ENCODE measurements at regions not wholly inside any gene's neighbourhood (a gene's known extent, or its start where the extent isn't known, plus 50 kb on each side); places are given as distances from the start of the nearest gene placed in this dataset.

DNA sequence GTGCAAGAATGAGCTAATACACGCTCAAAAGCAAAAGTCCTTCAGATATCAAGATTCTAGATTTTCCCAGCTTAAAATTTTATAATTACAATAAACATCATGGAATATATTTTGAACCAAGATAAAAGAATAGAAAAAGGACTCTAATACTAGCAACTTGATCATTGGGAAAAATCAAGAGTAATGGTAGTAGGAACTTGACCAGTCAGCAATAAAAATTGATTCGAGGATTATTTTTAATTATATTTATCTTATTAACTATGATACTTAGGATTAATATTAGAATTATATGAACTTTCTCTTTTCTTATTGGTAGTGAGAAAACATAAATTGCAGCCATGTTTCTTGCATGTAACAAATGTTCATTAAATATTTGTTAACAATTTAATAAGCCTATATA is 152.0 kb downstream of the GNAI1 start:
- Histone ChIP-seq H4K20me1 (ENCODE audit: insufficient read depth, low read length) (no peaks in the 10 kb centered on the region), H3K9me3 (replicated peaks in 1 of 2; ENCODE audit: control insufficient read depth in 1 of 2, insufficient read depth in 1 of 2, low read length in 2 of 2) (peaks cover 0 to 5% of the 10 kb centered on the region in 2 donors)

DNA sequence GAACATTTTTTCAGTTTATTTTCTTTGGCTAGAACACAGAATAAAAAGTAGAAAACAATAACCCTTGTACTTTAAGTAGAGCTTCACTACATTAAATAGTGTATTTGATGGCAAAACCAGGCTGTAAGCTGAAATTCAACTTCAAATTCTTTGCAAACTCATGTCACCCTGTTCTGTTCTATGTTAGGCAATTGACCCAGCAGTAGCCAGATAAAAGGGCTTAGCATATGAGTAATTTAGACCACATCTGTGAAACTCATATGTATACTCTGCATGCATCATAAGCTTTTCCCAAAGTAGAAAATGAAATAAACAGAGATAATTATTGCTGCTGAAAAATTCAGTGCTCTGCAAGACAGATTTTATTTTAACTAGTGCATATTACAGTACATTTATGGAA is 150.2 kb downstream of the GNAI1 start:
- intact Hi-C loops (cut with micrococcal nuclease), result no loop called here
- H3K36me3 Mint-ChIP-seq, result no peaks in the 10 kb centered on the region
- no peaks in the 10 kb centered on the region for H3K4me1 ChIP-seq (ENCODE audit: control insufficient read depth in 1 of 2, insufficient read depth in 2 of 2, low read length in 2 of 2)
- peaks cover 0 to 9% (median 3%) of the 10 kb centered on the region in 7 donors for H3K9me3 Mint-ChIP-seq
- H2AFZ ChIP-seq (ENCODE audit: insufficient read depth, low read depth, low read length, poor library complexity, severe bottlenecking), result no peak overlapping the region
- H3K27me3 Mint-ChIP-seq (ENCODE audit: low read depth in 3 of 3), result no peaks in the 10 kb centered on the region
- no peak overlapping the region for H3K9ac ChIP-seq (ENCODE audit: insufficient read depth, low read length, poor library complexity, severe bottlenecking)
- H3K4me1 Mint-ChIP-seq, result no peaks in the 10 kb centered on the region
- H3K27me3 ChIP-seq (ENCODE audit: control insufficient read depth in 2 of 2, insufficient read depth in 2 of 2, low read length in 2 of 2), result no peaks in the 10 kb centered on the region
- H3K79me2 ChIP-seq (ENCODE audit: insufficient read depth, low read length), result no peaks in the 10 kb centered on the region
- no peak overlapping the region for H3K4me2 ChIP-seq (replicated peaks; ENCODE audit: extremely low read depth, low read length, poor library complexity, severe bottlenecking)
- TF ChIP-seq, protein P1, sequence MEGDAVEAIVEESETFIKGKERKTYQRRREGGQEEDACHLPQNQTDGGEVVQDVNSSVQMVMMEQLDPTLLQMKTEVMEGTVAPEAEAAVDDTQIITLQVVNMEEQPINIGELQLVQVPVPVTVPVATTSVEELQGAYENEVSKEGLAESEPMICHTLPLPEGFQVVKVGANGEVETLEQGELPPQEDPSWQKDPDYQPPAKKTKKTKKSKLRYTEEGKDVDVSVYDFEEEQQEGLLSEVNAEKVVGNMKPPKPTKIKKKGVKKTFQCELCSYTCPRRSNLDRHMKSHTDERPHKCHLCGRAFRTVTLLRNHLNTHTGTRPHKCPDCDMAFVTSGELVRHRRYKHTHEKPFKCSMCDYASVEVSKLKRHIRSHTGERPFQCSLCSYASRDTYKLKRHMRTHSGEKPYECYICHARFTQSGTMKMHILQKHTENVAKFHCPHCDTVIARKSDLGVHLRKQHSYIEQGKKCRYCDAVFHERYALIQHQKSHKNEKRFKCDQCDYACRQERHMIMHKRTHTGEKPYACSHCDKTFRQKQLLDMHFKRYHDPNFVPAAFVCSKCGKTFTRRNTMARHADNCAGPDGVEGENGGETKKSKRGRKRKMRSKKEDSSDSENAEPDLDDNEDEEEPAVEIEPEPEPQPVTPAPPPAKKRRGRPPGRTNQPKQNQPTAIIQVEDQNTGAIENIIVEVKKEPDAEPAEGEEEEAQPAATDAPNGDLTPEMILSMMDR (IDR thresholded peaks at IDR 0.05), result no peak
- H3K36me3 ChIP-seq (replicated peaks in 1 of 2; ENCODE audit: control insufficient read depth in 1 of 2, insufficient read depth in 2 of 2, low read length in 2 of 2), result no peaks in the 10 kb centered on the region
- peaks cover 0 to 5% of the 10 kb centered on the region in 2 donors for H3K9me3 ChIP-seq (replicated peaks in 1 of 2; ENCODE audit: control insufficient read depth in 1 of 2, insufficient read depth in 1 of 2, low read length in 2 of 2)
- no peak overlapping the region for H3K27ac ChIP-seq (ENCODE audit: low read depth in 1 of 2, low read length in 2 of 2)
- no peak overlapping the region for H3K4me3 ChIP-seq (replicated peaks in 1 of 3; ENCODE audit: low read depth in 2 of 3, low read length in 3 of 3)
- no peak for DNase-seq
- no peak overlapping the region for H3K4me3 Mint-ChIP-seq
- H4K20me1 ChIP-seq (ENCODE audit: insufficient read depth, low read length), result no peaks in the 10 kb centered on the region
- H3K27ac Mint-ChIP-seq, result no peak overlapping the region

More for the DNA sequence above, 152.0 kb downstream of the GNAI1 start:
- no peaks in the 10 kb centered on the region for H3K4me1 ChIP-seq (ENCODE audit: control insufficient read depth in 1 of 2, insufficient read depth in 2 of 2, low read length in 2 of 2)
- no peak overlapping the region for H3K4me3 Mint-ChIP-seq
- no peak for DNase-seq
- no peak overlapping the region for H3K27ac ChIP-seq (ENCODE audit: low read depth in 1 of 2, low read length in 2 of 2)
- H3K9ac ChIP-seq (ENCODE audit: insufficient read depth, low read length, poor library complexity, severe bottlenecking), result no peak overlapping the region
- H3K9me3 Mint-ChIP-seq, result peaks cover 2 to 11% (median 3%) of the 10 kb centered on the region in 7 donors
- no peak overlapping the region for H3K27ac Mint-ChIP-seq
- no peak overlapping the region for H3K4me3 ChIP-seq (replicated peaks in 1 of 3; ENCODE audit: low read depth in 2 of 3, low read length in 3 of 3)
- no peak overlapping the region for H2AFZ ChIP-seq (ENCODE audit: insufficient read depth, low read depth, low read length, poor library complexity, severe bottlenecking)
- no CpG with 5 or more reads among the region's 2 CpGs for WGBS (ENCODE audit: insufficient coverage)
- no peaks in the 10 kb centered on the region for H3K36me3 ChIP-seq (replicated peaks in 1 of 2; ENCODE audit: control insufficient read depth in 1 of 2, insufficient read depth in 2 of 2, low read length in 2 of 2)
- no peaks in the 10 kb centered on the region for H3K27me3 ChIP-seq (ENCODE audit: control insufficient read depth in 2 of 2, insufficient read depth in 2 of 2, low read length in 2 of 2)
- no peaks in the 10 kb centered on the region for H3K4me1 Mint-ChIP-seq
- H3K79me2 ChIP-seq (ENCODE audit: insufficient read depth, low read length), result no peaks in the 10 kb centered on the region
- TF ChIP-seq, protein P1 (IDR thresholded peaks at IDR 0.05), result no peak
- intact Hi-C loops (cut with micrococcal nuclease), result no loop called here
- no peaks in the 10 kb centered on the region for H3K36me3 Mint-ChIP-seq
- H3K4me2 ChIP-seq (replicated peaks; ENCODE audit: extremely low read depth, low read length, poor library complexity, severe bottlenecking), result no peak overlapping the region
- no peaks in the 10 kb centered on the region for H3K27me3 Mint-ChIP-seq (ENCODE audit: low read depth in 3 of 3)
